HG03025 (cell line): ENCODE measurements at regions not wholly inside any gene's neighbourhood (a gene's known extent, or its start where the extent isn't known, plus 50 kb on each side); places are given as distances from the start of the nearest gene placed in this dataset.

Experiments
- ATAC-seq: cut with Tn5 transposase; IDR thresholded peaks from one replicate; pipeline ENCODE4 v1.9.1; 2021; ENCODE audit warnings: mild to moderate bottlenecking, moderate library complexity; ENCODE audit not compliant: unreplicated experiment, low FRiP score

GRCh38 chr4:187209921-187210613, 486.4 kb upstream of the FAT1 start:
- ATAC-seq, result no peak

GRCh38 chr4:187212446-187213080, 488.9 kb upstream of the FAT1 start:
- ATAC-seq, result no peak

- ATAC-seq, result no peak
These were observed 491.8 kb upstream of the FAT1 start for GRCh38 chr4:187215438-187215837.

- ATAC-seq, result no peak
These were observed 495.1 kb upstream of the FAT1 start for GRCh38 chr4:187218705-187219245.

- ATAC-seq, result no peak
These were observed 500.9 kb upstream of the FAT1 start for GRCh38 chr4:187224560-187224959.

- no peak for ATAC-seq
These were observed 504.4 kb upstream of the FAT1 start for GRCh38 chr4:187227907-187228704.

- no peak for ATAC-seq
These were observed 508.5 kb upstream of the FAT1 start for GRCh38 chr4:187232196-187232595.

GRCh38 chr4:187232796-187233195, 509.1 kb upstream of the FAT1 start:
- ATAC-seq, result no peak

- ATAC-seq, result no peak
These were observed 512.0 kb upstream of the FAT1 start for GRCh38 chr4:187235456-187236170.

GRCh38 chr4:187236209-187236890, 512.7 kb upstream of the FAT1 start:
- ATAC-seq, result no peak

GRCh38 chr4:187238646-187239045, 515.0 kb upstream of the FAT1 start:
- ATAC-seq, result no peak

- ATAC-seq, result no peak
These were observed 528.2 kb upstream of the FAT1 start for GRCh38 chr4:187251896-187252295.

GRCh38 chr4:187256897-187257296, 533.2 kb upstream of the FAT1 start:
- ATAC-seq, result no peak

GRCh38 chr4:187258651-187259401, 535.2 kb upstream of the FAT1 start:
- ATAC-seq, result no peak

GRCh38 chr4:187268940-187269339, 545.3 kb upstream of the FAT1 start:
- ATAC-seq, result no peak

GRCh38 chr4:187270154-187270553, 546.5 kb upstream of the FAT1 start:
- no peak for ATAC-seq

- no peak for ATAC-seq
These were observed 548.2 kb upstream of the FAT1 start for GRCh38 chr4:187271848-187272247.

- ATAC-seq, result no peak
These were observed 550.5 kb upstream of the FAT1 start for GRCh38 chr4:187274153-187274552.

- no peak for ATAC-seq
These were observed 553.2 kb upstream of the FAT1 start for GRCh38 chr4:187276736-187277408.
